DOHH2 (cell line): ENCODE measurements at regions not wholly inside any gene's neighbourhood (a gene's known extent, or its start where the extent isn't known, plus 50 kb on each side); places are given as distances from the start of the nearest gene placed in this dataset.

Experiments
- H3F3A ChIP-seq: fragments of 200-600 bp; sonication (generic), shearing (Covaris generic); 2 replicates; pipeline ENCODE4 v1.6.0; 2016; ENCODE audit warnings: antibody characterized with exemption, mild to moderate bottlenecking; ENCODE audit not compliant: control insufficient read depth, insufficient read depth
- H3K27ac ChIP-seq: fragments of 200-600 bp; sonication (generic); 2 replicates; pipeline ENCODE4 v1.5.1; 2014; ENCODE audit warnings: low read depth, mild to moderate bottlenecking, low read length, moderate library complexity
- H3K27me3 ChIP-seq: fragments of 200-600 bp; sonication (generic); 2 replicates; pipeline ENCODE4 v1.6.1; 2014; ENCODE audit warnings: mild to moderate bottlenecking, low read length, mixed read lengths; ENCODE audit not compliant: control insufficient read depth
- H3K36me3 ChIP-seq: fragments of 200-600 bp; sonication (generic); 2 replicates; pipeline ENCODE4 v1.6.1; 2014; ENCODE audit warnings: mild to moderate bottlenecking, low read length, moderate library complexity, mixed read lengths; ENCODE audit not compliant: control insufficient read depth
- H3K4me1 ChIP-seq: fragments of 200-600 bp; sonication (generic); 2 replicates; pipeline ENCODE4 v1.6.1; 2014; ENCODE audit warnings: mild to moderate bottlenecking, low read length, mixed read lengths; ENCODE audit not compliant: control insufficient read depth
- H3K4me2 ChIP-seq: fragments of 200-600 bp; sonication (generic); 2 replicates; pipeline ENCODE4 v1.6.0; 2014; ENCODE audit warnings: mild to moderate bottlenecking, low read length, moderate library complexity
- H3K4me3 ChIP-seq: fragments of 200-600 bp; sonication (generic); 2 replicates; pipeline ENCODE4 v1.5.1; 2014; ENCODE audit warnings: mild to moderate bottlenecking, low read length, mixed read lengths
- H3K79me2 ChIP-seq: fragments of 200-600 bp; sonication (generic); 2 replicates; pipeline ENCODE4 v1.6.1; 2014; ENCODE audit warnings: mild to moderate bottlenecking, low read length, mixed read lengths; ENCODE audit not compliant: control insufficient read depth
- H3K9me2 ChIP-seq: fragments of 200-600 bp; sonication (generic); replicated peaks from 2 replicates; pipeline ENCODE4 v1.6.1; 2014; ENCODE audit warnings: mild to moderate bottlenecking, low read length, mixed read lengths; ENCODE audit not compliant: control insufficient read depth
- H3K9me3 ChIP-seq: fragments of 200-600 bp; sonication (generic); 2 replicates; pipeline ENCODE4 v1.6.1; 2014; ENCODE audit warnings: antibody characterized with exemption, low read length, mixed read lengths; ENCODE audit not compliant: control insufficient read depth, insufficient read depth
- H4K20me1 ChIP-seq: fragments of 200-600 bp; sonication (generic); 2 replicates; pipeline ENCODE4 v1.6.0; 2014; ENCODE audit warnings: low read depth, mild to moderate bottlenecking, antibody characterized with exemption, low read length, moderate library complexity; ENCODE audit not compliant: control insufficient read depth, insufficient read depth
- EZH2phosphoT487 ChIP-seq: fragments of 200-600 bp; sonication (generic); IDR thresholded peaks from 2 replicates; pipeline ENCODE4 v1.6.1; 2017; ENCODE audit warnings: borderline replicate concordance, mild to moderate bottlenecking, antibody characterized with exemption, low read length, moderate library complexity, mixed read lengths
- TF ChIP-seq, protein P1 (sequence below): fragments of 200-600 bp; sonication (generic); IDR thresholded peaks from one replicate; pipeline ENCODE4 v1.5.1; 2014; ENCODE audit warnings: antibody characterized with exemption, mild to moderate bottlenecking, low read depth, low read length; ENCODE audit not compliant: poor library complexity, severe bottlenecking

DNA sequence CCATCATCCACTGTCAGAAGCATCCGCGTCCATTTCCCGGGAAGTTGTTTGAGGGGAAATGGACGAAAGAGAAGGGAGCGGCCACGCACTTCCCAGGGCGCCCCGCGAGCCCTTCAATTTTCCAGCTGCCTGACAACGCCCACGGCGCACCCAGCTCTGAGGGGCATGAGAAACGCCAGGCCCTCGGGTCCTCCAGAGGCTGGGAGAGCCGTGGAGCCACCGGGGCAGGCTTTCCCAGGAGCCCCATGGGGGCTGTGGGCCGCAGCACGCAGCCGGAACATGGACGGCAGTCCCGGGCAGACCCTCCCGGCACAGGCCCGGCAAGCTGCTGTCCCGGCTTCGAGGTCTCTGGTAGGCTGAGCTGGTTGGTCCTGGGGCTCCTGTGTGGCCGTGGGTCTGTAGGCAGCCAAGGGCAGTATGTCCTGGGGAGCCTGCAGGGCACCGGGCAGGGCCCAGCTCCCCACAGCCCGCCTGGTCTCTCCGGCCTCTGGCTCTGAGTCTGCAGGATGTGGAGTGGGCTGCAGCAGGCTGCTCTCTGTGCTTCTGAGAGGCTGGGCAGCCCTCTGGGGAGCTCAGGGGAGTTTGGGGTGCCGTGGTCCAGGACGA, 115.2 kb downstream of the FAM53A start:
- no peaks in the 10 kb centered on the region for H3K9me2 ChIP-seq
- H3K79me2 ChIP-seq = no peaks in the 10 kb centered on the region
- no peaks in the 10 kb centered on the region for H3K27me3 ChIP-seq
- no peak overlapping the region for H3K4me2 ChIP-seq
- H3K4me1 ChIP-seq = peaks cover 7% of the 10 kb centered on the region; the same call in 1 of the 2 replicates
- H3K4me3 ChIP-seq = no peak overlapping the region
- H3K36me3 ChIP-seq = no peaks in the 10 kb centered on the region
- H3K27ac ChIP-seq = no peak overlapping the region
- TF ChIP-seq, protein P1, sequence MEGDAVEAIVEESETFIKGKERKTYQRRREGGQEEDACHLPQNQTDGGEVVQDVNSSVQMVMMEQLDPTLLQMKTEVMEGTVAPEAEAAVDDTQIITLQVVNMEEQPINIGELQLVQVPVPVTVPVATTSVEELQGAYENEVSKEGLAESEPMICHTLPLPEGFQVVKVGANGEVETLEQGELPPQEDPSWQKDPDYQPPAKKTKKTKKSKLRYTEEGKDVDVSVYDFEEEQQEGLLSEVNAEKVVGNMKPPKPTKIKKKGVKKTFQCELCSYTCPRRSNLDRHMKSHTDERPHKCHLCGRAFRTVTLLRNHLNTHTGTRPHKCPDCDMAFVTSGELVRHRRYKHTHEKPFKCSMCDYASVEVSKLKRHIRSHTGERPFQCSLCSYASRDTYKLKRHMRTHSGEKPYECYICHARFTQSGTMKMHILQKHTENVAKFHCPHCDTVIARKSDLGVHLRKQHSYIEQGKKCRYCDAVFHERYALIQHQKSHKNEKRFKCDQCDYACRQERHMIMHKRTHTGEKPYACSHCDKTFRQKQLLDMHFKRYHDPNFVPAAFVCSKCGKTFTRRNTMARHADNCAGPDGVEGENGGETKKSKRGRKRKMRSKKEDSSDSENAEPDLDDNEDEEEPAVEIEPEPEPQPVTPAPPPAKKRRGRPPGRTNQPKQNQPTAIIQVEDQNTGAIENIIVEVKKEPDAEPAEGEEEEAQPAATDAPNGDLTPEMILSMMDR = no peak
- TF ChIP-seq EZH2phosphoT487 = no peak
- no peaks in the 10 kb centered on the region for H3K9me3 ChIP-seq
- H4K20me1 ChIP-seq = no peaks in the 10 kb centered on the region; the same call in 1 of the 2 replicates
- H3F3A ChIP-seq = no peaks in the 10 kb centered on the region

DNA sequence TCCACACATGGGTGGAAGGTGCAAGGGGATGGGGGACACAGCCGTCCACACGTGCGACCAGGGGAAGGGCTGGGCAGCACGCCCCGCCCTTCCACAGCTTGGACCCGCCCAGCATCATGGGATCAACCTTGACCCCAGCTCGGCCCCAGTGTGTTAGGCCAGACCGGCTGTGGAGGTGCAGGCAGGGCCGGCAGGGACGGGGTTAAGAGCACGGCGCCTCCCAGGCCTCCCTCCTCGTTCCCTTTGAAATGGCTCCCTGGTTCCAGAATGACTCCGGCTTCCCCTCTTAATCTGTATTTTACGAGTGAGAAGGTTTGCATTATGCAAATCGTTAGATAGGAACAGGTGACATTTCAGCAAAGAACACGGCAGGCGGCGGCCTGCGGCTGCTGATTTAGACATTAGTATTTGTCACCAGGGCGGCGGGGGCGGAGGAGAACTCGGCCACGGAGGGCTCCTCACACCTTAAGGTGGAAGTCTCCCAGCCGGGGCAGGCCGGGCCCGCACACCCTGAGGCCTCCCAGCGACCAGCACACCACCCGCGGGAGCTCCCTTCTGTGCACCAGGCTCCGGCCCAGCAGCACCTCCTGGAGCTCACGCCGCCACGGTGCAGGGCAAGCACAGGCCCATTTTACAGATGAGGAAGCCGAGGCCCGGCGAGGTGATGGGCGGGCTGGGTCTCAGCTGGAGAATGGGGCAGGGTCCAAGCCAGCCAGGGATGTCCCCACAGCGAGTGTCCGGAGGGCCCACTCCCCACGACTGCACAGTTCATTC, 116.1 kb downstream of the FAM53A start:
- Histone ChIP-seq H3F3A (no peaks in the 10 kb centered on the region), H3K4me1 (peaks cover 7% of the 10 kb centered on the region; the same call in 1 of the 2 replicates), H3K79me2 (no peaks in the 10 kb centered on the region), H3K9me3 (no peaks in the 10 kb centered on the region), H3K4me2 (peak overlapping the region; percentile 2; the same call in 1 of the 2 replicates), H3K4me3 (no peak overlapping the region), H3K27me3 (no peaks in the 10 kb centered on the region), H3K27ac (no peak overlapping the region), H4K20me1 (no peaks in the 10 kb centered on the region; the same call in 1 of the 2 replicates), H3K36me3 (no peaks in the 10 kb centered on the region), H3K9me2 (no peaks in the 10 kb centered on the region)
- no peak for TF ChIP-seq EZH2phosphoT487
- TF ChIP-seq, protein P1 = no peak

DNA sequence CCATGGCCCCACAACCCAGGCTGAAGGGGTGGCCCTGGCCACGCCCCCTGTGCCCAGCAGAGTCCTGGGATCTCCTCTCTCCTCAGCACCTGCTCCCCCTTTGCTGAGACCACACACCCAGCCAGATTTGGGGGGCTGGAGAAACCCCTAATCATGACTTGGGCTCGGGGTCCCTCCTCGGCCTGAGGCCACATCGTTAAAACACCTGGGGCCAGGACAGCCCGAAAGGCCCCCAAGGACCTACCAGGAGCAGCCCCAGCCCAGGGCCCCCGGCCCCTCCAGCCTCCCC, 116.7 kb downstream of the FAM53A start:
- Histone ChIP-seq H3K27ac (no peak overlapping the region), H3K9me2 (no peaks in the 10 kb centered on the region), H3K4me3 (no peak overlapping the region), H3K9me3 (no peaks in the 10 kb centered on the region), H3F3A (no peaks in the 10 kb centered on the region), H3K36me3 (no peaks in the 10 kb centered on the region), H3K27me3 (no peaks in the 10 kb centered on the region), H3K4me1 (peaks cover 7% of the 10 kb centered on the region; the same call in 1 of the 2 replicates), H3K4me2 (no peak overlapping the region), H4K20me1 (no peaks in the 10 kb centered on the region; the same call in 1 of the 2 replicates), H3K79me2 (no peaks in the 10 kb centered on the region)
- TF ChIP-seq, protein P1 = no peak
- no peak for TF ChIP-seq EZH2phosphoT487
